Keratinocyte (primary cell): ENCODE measurements at regions not wholly inside any gene's neighbourhood (a gene's known extent, or its start where the extent isn't known, plus 50 kb on each side); places are given as distances from the start of the nearest gene placed in this dataset.

Source experiments
- DNase-seq: peaks from one replicate; pipeline ENCODE4 v3.0.0-alpha.2; 2011; ENCODE audit warnings: low read depth, missing footprints, low spot score
- FAIRE-seq: peaks from 2 replicates; lab custom pipeline; 2011; peaks lifted over from hg19 to GRCh38; lab: Jason Lieb, UNC
- H2AFZ ChIP-seq: 2 replicates; pipeline ENCODE4 v1.6.0; 2012; ENCODE audit warnings: low read length, control low read depth, inconsistent platforms; ENCODE audit not compliant: control insufficient read depth
- H3K27ac ChIP-seq: 2 replicates; pipeline ENCODE4 v1.5.1; 2011; ENCODE audit warnings: low read length; ENCODE audit not compliant: control insufficient read depth, insufficient read depth
- H3K27me3 ChIP-seq: 3 replicates; pipeline ENCODE4 v1.6.0; 2011; ENCODE audit warnings: low read length; ENCODE audit not compliant: control insufficient read depth, insufficient read depth; ENCODE audit errors: extremely low read depth
- H3K36me3 ChIP-seq, 2 experiments: 2 replicates in 1 of 2; 3 replicates in 1 of 2; pipeline ENCODE4 v1.5.1; 2011; ENCODE audit warnings: low read length in 2 of 2, mild to moderate bottlenecking in 1 of 2; ENCODE audit not compliant: control insufficient read depth in 2 of 2, insufficient read depth in 2 of 2; ENCODE audit errors: extremely low read depth in 1 of 2
- H3K4me1 ChIP-seq: 3 replicates; pipeline ENCODE4 v1.5.1; 2011; ENCODE audit warnings: low read length; ENCODE audit not compliant: control insufficient read depth, insufficient read depth; ENCODE audit errors: extremely low read depth
- H3K4me2 ChIP-seq: 3 replicates; pipeline ENCODE4 v1.6.0; 2011; ENCODE audit warnings: low read depth, low read length; ENCODE audit not compliant: control insufficient read depth, insufficient read depth; ENCODE audit errors: extremely low read depth
- H3K4me3 ChIP-seq, 3 experiments: fragments of 200-600 bp in 1 of 3; sonication (generic) in 1 of 3; 2 replicates in 2 of 3; 3 replicates in 1 of 3; pipeline ENCODE4 v1.5.1; 2011 to 2016; ENCODE audit warnings: low read length in 3 of 3, mild to moderate bottlenecking in 3 of 3, control low read depth in 2 of 3, inconsistent platforms in 1 of 3, low read depth in 1 of 3, mixed read lengths in 1 of 3, mixed run types in 1 of 3, moderate library complexity in 1 of 3; ENCODE audit not compliant: control insufficient read depth in 2 of 3, insufficient read depth in 2 of 3; ENCODE audit errors: extremely low read depth in 1 of 3
- H3K79me2 ChIP-seq: 2 replicates; pipeline ENCODE4 v1.6.0; 2012; ENCODE audit warnings: low read length; ENCODE audit not compliant: control insufficient read depth, insufficient read depth
- H3K9ac ChIP-seq: 3 replicates; pipeline ENCODE4 v1.6.0; 2011; ENCODE audit warnings: low read length; ENCODE audit not compliant: control insufficient read depth, insufficient read depth; ENCODE audit errors: extremely low read depth
- H3K9me1 ChIP-seq: 3 replicates; pipeline ENCODE4 v1.6.0; 2011; ENCODE audit warnings: low read length; ENCODE audit not compliant: control insufficient read depth, insufficient read depth; ENCODE audit errors: extremely low read depth
- H3K9me3 ChIP-seq: 2 replicates; pipeline ENCODE4 v1.5.1; 2012; ENCODE audit warnings: low read depth, low read length; ENCODE audit not compliant: control insufficient read depth
- H4K20me1 ChIP-seq: 3 replicates; pipeline ENCODE4 v1.6.0; 2011; ENCODE audit warnings: low read length; ENCODE audit not compliant: control insufficient read depth, insufficient read depth; ENCODE audit errors: extremely low read depth
- CTCF ChIP-seq, 3 experiments: IDR thresholded peaks in 1 of 3; conservative IDR thresholded peaks in 1 of 3; optimal IDR thresholded peaks in 1 of 3; 2 replicates in 2 of 3; 3 replicates in 1 of 3; pipeline versions ENCODE3 to v1.5.1; 2011; ENCODE audit warnings: low read length in 3 of 3, mild to moderate bottlenecking in 3 of 3, moderate library complexity in 2 of 3, control low read depth in 1 of 3, inconsistent platforms in 1 of 3; ENCODE audit not compliant: insufficient read depth in 2 of 3; ENCODE audit errors: extremely low read depth in 1 of 3
- EZH2 ChIP-seq: IDR thresholded peaks from one replicate; pipeline ENCODE4 v1.6.1; 2012; ENCODE audit warnings: inconsistent platforms, mild to moderate bottlenecking, low read length, moderate library complexity
- dilution Hi-C: fragments of 300-500 bp; cut with MboI; formaldehyde crosslinking; loops from one replicate; pipeline ENCODE4 v1.7.0; 2020; ENCODE audit warnings: low sequenced_read_pairs; ENCODE audit not compliant: extremely low pct_ligation_motif_present

GRCh38 chr11:134510233-134511040 lies 98.4 kb upstream of the B3GAT1 start:
- Histone ChIP-seq H3K79me2 (no peaks in the 10 kb centered on the region), H3K9me3 (no peaks in the 10 kb centered on the region), H3K36me3 (no peaks in the 10 kb centered on the region), H3K4me2 (no peak overlapping the region), H3K27ac (no peak overlapping the region), H3K27me3 (no peaks in the 10 kb centered on the region), H3K9ac (no peak overlapping the region), H3K4me3 (no peak overlapping the region), H3K9me1 (no peaks in the 10 kb centered on the region), H4K20me1 (no peaks in the 10 kb centered on the region), H2AFZ (no peak overlapping the region), H3K4me1 (no peaks in the 10 kb centered on the region)
- dilution Hi-C loops = no loop called here
- DNase-seq (no peak), FAIRE-seq (no peak)
- TF ChIP-seq EZH2 = no peak
- no peak for TF ChIP-seq CTCF (optimal IDR thresholded peaks at IDR 0.05 in 1 of 3, IDR thresholded peaks at IDR 0.05 in 1 of 3, conservative IDR thresholded peaks at IDR 0.05 in 1 of 3; ENCODE audit: extremely low read depth in 1 of 3, insufficient read depth in 2 of 3, low read length in 3 of 3)

- Histone ChIP-seq H3K79me2 (no peaks in the 10 kb centered on the region), H2AFZ (no peak overlapping the region), H3K4me1 (no peaks in the 10 kb centered on the region), H3K27ac (no peak overlapping the region), H3K4me2 (no peak overlapping the region), H3K27me3 (no peaks in the 10 kb centered on the region), H3K9ac (no peak overlapping the region), H3K9me1 (no peaks in the 10 kb centered on the region), H3K9me3 (no peaks in the 10 kb centered on the region), H3K4me3 (no peak overlapping the region), H4K20me1 (no peaks in the 10 kb centered on the region), H3K36me3 (no peaks in the 10 kb centered on the region)
- FAIRE-seq (no peak), DNase-seq (no peak)
- no peak for TF ChIP-seq CTCF (optimal IDR thresholded peaks at IDR 0.05 in 1 of 3, IDR thresholded peaks at IDR 0.05 in 1 of 3, conservative IDR thresholded peaks at IDR 0.05 in 1 of 3; ENCODE audit: extremely low read depth in 1 of 3, insufficient read depth in 2 of 3, low read length in 3 of 3)
- no peak for TF ChIP-seq EZH2
- dilution Hi-C loops = no loop called here
These were observed 97.6 kb upstream of the B3GAT1 start for GRCh38 chr11:134509381-134510232.
